K562 (cell line): ENCODE measurements at regions not wholly inside any gene's neighbourhood (a gene's known extent, or its start where the extent isn't known, plus 50 kb on each side); places are given as distances from the start of the nearest gene placed in this dataset.

Experiments
- CBFB ChIP-seq: sonication (generic); formaldehyde crosslinking; IDR thresholded peaks from 2 replicates; pipeline ENCODE4 v1.4.0; 2020; ENCODE audit warnings: mild to moderate bottlenecking, missing genetic modification reagents
- ELF1 ChIP-seq: fragments of 200-800 bp; sonication (Bioruptor generic); IDR thresholded peaks from 2 replicates; pipeline ENCODE4 v1.6.1; 2016; ENCODE audit warnings: missing genetic modification characterization, missing compliant biosample characterization
- HSF4 ChIP-seq: fragments of 250-450 bp; sonication (Bioruptor Pico); IDR thresholded peaks from 2 replicates; pipeline ENCODE4 v2.1.2; 2022; ENCODE audit warnings: mild to moderate bottlenecking, moderate library complexity, borderline replicate concordance
- PHB ChIP-seq: fragments of 250-450 bp; sonication (Bioruptor Pico); IDR thresholded peaks from 2 replicates; pipeline ENCODE4 v1.5.0; 2021
- POLR2A ChIP-seq: fragments of 450-650 bp; conservative IDR thresholded peaks from 2 replicates; pipeline ENCODE4 v1.6.1; 2016
- RBBP5 ChIP-seq: fragments of 200-600 bp; sonication (generic); IDR thresholded peaks from 2 replicates; pipeline ENCODE4 v1.6.1; 2012; ENCODE audit warnings: borderline replicate concordance, mild to moderate bottlenecking, low read length, control low read depth, inconsistent platforms; ENCODE audit not compliant: insufficient read depth, poor library complexity, severe bottlenecking
- RBM34 ChIP-seq: fragments of 200-400 bp; formaldehyde crosslinking; IDR thresholded peaks from 2 replicates; pipeline ENCODE4 v1.6.1; 2018; ENCODE audit warnings: low read length, borderline replicate concordance; ENCODE audit not compliant: insufficient read depth
- SMARCE1 ChIP-seq: fragments of 450-650 bp; IDR thresholded peaks from 2 replicates; pipeline ENCODE4 v1.7.1; 2016; ENCODE audit warnings: mild to moderate bottlenecking
- ZNF134 ChIP-seq: fragments of 250-450 bp; sonication (Bioruptor Pico); conservative IDR thresholded peaks from 2 replicates; pipeline ENCODE4 v1.4.0; 2020
- ZNF274 ChIP-seq: IDR thresholded peaks from 2 replicates; pipeline ENCODE4 v1.6.1; 2011; ENCODE audit warnings: low read depth, mild to moderate bottlenecking, low read length, moderate library complexity, borderline replicate concordance
- TF ChIP-seq, protein P1 (sequence below): fragments of 450-650 bp; IDR thresholded peaks from 2 replicates; pipeline ENCODE4 v1.6.1; 2018; ENCODE audit not compliant: partially characterized antibody
- TF ChIP-seq, protein P2 (sequence below), 3 experiments: IDR thresholded peaks in 2 of 3; conservative IDR thresholded peaks in 1 of 3; 2 replicates each; pipeline ENCODE4 v1.5.1; 2011 to 2012; ENCODE audit warnings: low read length in 3 of 3, mild to moderate bottlenecking in 3 of 3, control low read depth in 2 of 3, improper control_type of control experiment in 1 of 3, inconsistent platforms in 1 of 3, low read depth in 1 of 3, mixed read lengths in 1 of 3, moderate library complexity in 1 of 3; ENCODE audit not compliant: insufficient read depth in 2 of 3
- TF ChIP-seq, protein P3 (sequence below): fragments of 250-450 bp; sonication (Bioruptor Pico); IDR thresholded peaks from 2 replicates; pipeline ENCODE4 v1.9.0; 2021; ENCODE audit warnings: mild to moderate bottlenecking

DNA sequence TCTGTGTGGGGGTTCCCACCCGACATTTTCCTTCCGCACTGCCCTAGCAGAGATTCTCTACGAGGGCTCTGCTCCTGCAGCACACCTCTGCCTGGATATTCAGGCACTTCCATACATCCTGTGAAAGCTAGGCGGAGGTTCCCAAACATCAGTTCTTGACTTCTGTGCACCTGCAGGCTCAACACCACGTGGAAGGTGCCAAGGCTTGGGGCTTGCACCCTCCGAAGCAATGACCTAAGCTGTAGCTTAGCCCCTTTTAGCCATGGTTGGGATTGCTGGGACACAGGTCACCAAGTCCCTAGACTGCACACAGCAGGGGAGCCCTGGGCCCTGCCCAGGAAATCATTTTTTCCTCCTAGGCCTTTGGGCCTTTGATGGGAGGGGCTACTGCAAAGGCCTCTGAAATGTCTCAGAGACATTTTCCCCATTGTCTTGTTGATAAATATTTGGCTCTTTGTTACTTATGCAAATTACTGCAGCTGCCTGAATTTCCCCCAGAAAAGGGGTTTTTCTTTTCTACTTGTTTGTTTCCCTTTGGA lies 1004.8 kb downstream of the OLFM4 start:
- no peak for TF ChIP-seq PHB (CRISPR knock-in tag)
- TF ChIP-seq ZNF274 = no peak
- no peak for TF ChIP-seq ZNF134
- TF ChIP-seq, protein P1, sequence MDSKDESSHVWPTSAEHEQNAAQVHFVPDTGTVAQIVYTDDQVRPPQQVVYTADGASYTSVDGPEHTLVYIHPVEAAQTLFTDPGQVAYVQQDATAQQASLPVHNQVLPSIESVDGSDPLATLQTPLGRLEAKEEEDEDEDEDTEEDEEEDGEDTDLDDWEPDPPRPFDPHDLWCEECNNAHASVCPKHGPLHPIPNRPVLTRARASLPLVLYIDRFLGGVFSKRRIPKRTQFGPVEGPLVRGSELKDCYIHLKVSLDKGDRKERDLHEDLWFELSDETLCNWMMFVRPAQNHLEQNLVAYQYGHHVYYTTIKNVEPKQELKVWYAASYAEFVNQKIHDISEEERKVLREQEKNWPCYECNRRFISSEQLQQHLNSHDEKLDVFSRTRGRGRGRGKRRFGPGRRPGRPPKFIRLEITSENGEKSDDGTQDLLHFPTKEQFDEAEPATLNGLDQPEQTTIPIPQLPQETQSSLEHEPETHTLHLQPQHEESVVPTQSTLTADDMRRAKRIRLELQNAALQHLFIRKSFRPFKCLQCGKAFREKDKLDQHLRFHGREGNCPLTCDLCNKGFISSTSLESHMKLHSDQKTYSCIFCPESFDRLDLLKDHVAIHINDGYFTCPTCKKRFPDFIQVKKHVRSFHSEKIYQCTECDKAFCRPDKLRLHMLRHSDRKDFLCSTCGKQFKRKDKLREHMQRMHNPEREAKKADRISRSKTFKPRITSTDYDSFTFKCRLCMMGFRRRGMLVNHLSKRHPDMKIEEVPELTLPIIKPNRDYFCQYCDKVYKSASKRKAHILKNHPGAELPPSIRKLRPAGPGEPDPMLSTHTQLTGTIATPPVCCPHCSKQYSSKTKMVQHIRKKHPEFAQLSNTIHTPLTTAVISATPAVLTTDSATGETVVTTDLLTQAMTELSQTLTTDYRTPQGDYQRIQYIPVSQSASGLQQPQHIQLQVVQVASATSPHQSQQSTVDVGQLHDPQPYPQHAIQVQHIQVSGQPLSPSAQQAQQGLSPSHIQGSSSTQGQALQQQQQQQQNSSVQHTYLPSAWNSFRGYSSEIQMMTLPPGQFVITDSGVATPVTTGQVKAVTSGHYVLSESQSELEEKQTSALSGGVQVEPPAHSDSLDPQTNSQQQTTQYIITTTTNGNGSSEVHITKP = no peak
- TF ChIP-seq HSF4 = no peak
- TF ChIP-seq SMARCE1 = no peak
- TF ChIP-seq, protein P2, sequence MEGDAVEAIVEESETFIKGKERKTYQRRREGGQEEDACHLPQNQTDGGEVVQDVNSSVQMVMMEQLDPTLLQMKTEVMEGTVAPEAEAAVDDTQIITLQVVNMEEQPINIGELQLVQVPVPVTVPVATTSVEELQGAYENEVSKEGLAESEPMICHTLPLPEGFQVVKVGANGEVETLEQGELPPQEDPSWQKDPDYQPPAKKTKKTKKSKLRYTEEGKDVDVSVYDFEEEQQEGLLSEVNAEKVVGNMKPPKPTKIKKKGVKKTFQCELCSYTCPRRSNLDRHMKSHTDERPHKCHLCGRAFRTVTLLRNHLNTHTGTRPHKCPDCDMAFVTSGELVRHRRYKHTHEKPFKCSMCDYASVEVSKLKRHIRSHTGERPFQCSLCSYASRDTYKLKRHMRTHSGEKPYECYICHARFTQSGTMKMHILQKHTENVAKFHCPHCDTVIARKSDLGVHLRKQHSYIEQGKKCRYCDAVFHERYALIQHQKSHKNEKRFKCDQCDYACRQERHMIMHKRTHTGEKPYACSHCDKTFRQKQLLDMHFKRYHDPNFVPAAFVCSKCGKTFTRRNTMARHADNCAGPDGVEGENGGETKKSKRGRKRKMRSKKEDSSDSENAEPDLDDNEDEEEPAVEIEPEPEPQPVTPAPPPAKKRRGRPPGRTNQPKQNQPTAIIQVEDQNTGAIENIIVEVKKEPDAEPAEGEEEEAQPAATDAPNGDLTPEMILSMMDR (IDR thresholded peaks at IDR 0.05 in 2 of 3, conservative IDR thresholded peaks at IDR 0.05 in 1 of 3; ENCODE audit: insufficient read depth in 2 of 3, low read depth in 1 of 3, low read length in 3 of 3) = no peak
- no peak for TF ChIP-seq RBM34
- no peak for TF ChIP-seq RBBP5
- no peak for TF ChIP-seq POLR2A
- TF ChIP-seq CBFB (CRISPR knock-in tag) = no peak
- TF ChIP-seq, protein P3, sequence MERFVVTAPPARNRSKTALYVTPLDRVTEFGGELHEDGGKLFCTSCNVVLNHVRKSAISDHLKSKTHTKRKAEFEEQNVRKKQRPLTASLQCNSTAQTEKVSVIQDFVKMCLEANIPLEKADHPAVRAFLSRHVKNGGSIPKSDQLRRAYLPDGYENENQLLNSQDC (CRISPR knock-in tag) = no peak
- TF ChIP-seq ELF1 (tag) = no peak
